ENCODE measurements at regions not wholly inside any gene's neighbourhood (a gene's known extent, or its start where the extent isn't known, plus 50 kb on each side); places are given as distances from the start of the nearest gene placed in this dataset.

GRCh38 chr5:52692606-52693005 is 95.1 kb upstream of the ITGA1 start:
- no peak for TF ChIP-seq CTCF (IDR thresholded peaks at IDR 0.05; ENCODE audit: insufficient read depth, low read depth, low read length)
- no peak for TF ChIP-seq EZH2 (IDR thresholded peaks at IDR 0.05; ENCODE audit: insufficient read depth, low read length)
